Stimulated activated CD8-positive, alpha-beta memory T cell treated with anti-CD3 and anti-CD28 coated beads, Interleukin-4, amount 100 ng/mL, for 1 hour (primary cell): ENCODE measurements at regions not wholly inside any gene's neighbourhood (a gene's known extent, or its start where the extent isn't known, plus 50 kb on each side); places are given as distances from the start of the nearest gene placed in this dataset.
"Not testable (repeated sequence)": the region's sequence is repeated elsewhere in the genome, so short reads cannot be mapped to it uniquely, and the experiment has no call there.

ENCODE experiments used
- DNase-seq, 2 donors: peaks; one replicate each; pipeline ENCODE4 v3.0.0-alpha.2; 2020; ENCODE audit warnings: low read depth in 2 of 2, low spot score in 1 of 2

DNA sequence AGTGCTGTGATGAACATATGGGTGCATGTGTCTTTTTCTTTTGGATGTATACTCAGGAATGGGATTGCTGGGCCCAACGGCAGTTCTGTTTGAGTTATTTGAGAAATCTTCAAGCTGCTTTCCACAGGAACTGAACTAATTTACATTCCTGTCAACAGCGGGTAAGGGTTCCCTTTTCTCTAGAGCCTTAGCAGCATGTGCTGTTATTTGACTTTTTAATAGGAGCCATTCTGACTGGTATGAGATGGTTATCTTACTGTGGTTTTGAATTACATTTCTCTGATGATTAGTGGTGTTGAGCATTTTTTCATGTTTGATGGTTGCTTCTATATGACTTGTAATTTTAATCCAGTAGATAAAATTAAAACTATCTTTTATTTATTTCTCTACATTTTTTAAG, 1168.6 kb upstream of the ALCAM start:
- no peak for DNase-seq

DNA sequence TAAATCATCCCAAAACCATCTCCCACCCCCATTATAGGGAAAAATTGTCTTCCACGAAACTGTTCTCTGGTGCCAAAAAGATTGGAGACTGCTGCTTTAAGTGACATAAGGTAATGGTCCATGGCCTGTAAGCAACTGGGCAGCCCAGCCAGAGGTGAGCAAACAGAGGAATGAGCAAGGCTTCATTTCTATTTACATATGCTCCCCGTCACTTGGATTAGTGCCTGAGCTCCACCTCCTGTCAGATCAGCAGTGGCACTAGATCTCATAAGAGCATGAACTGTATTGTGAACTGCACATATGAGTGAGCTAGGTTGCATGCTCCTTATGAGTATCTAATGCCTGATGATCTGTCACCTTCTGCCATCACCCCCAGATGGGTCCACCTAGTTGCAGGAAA, 1159.8 kb upstream of the ALCAM start:
- DNase-seq = no peak

DNA sequence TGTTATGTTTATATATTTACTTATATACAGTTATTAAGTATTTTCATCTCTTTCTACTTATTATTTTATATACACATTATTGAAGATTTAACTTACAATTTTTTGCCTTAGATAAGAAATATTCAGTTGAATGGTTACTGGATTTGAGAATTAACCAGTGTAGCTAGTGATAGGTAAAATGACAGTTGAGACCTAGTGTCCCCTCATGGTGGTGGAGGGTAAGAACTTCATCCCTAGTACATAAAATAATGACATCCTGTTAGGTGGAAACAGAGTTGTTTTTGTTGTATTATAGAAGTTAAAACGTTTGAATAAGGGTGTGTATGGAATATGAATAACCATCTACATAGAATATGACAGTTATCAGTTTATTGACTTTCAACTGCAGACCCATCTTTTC, 1152.4 kb upstream of the ALCAM start:
- no peak for DNase-seq

DNA sequence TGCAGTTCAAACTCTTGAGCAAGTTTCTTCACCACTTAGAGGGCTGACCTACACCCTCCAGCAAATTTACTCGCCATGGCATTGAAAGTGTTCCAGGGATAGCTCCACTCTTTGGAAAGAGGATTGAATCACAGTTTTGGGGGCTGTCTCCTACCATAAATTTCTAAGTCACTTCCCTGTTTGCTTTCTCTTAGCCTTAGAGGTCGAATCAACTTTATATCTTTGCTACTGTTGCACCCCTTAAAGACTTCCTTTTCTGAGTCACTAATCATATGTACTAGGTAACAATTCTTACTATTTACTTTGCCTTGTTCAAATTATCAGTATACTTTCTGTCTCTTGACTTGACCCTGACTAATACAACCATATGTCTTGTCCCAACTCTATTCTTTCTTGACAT, 1151.8 kb upstream of the ALCAM start:
- no peak for DNase-seq

DNA sequence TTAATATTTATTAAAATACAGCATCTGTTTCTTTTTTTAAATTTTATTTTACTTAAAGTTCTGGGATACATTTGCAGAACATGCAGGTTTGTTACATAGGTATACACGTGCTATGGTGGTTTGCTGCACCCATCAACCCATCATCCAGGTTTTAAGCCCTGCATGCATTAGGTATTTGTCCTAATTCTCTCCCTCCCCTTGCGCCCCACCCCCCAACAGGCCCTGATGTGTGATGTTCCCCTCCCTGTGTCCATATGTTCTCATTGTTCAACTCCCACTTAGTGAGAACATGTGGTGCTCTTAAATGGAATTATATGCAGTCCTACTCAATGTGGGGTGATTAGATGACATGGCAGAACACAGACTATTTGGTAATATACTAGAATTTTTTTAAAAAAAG, 1147.7 kb upstream of the ALCAM start:
- DNase-seq = not testable (repeated sequence)

DNA sequence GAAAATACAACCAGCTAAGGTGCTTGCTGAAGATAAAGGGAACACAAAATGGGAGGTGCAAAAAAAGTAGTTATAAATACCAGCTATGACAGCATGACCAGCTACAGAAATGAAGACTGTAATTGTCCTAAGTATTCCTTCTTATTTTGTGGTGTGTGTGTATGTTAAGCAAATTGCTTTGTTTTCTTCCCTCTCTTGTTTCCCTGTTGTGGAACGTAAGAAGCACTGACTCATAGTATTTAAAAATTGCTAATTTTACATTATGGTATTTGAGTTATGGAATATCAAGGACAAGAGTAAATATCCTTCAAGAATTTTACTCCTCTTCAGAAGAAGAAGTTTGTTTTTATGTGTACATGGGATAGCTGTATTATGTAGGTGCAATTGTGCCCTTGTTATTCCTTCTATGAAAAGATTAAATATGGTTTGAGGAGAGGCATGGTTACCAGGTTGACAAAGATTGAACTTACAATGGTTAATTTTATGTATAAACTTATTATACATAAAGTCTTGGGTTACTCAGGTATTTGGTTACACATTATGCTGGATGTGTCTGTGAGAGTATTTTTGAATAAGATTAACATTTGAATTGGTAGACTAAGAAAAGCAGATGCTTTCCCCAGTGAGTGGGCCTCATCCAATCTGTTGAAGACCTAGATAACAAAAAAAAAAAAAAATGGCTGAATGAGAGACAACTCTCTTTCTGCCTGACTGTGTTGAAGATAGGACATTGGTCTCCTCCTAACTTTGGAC, 1132.1 kb upstream of the ALCAM start:
- no peak for DNase-seq

DNA sequence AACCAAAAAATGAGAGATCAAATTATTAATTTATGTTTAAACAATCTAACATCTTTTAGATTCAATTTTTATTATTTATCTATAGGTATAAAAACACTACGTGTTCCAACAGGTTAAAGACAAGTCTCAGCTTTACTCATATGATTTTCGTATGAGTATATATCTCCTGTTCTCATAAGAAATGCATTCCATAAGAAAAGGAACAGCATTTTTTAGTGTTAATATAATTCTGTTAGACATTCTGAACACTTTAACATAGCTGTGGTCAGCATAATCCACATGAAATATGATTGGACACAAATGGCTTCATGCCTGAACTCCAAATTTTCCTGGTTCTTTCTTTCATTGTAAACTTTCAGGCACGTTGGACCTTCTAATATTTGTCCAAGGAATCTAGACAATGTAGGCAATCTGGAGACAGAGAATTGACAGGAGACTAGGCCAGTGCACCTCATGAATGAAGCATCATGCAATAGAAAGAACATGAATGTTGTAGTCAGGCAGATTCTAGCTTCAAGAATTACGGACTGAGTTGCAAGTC, 1122.0 kb upstream of the ALCAM start:
- DNase-seq = no peak

DNA sequence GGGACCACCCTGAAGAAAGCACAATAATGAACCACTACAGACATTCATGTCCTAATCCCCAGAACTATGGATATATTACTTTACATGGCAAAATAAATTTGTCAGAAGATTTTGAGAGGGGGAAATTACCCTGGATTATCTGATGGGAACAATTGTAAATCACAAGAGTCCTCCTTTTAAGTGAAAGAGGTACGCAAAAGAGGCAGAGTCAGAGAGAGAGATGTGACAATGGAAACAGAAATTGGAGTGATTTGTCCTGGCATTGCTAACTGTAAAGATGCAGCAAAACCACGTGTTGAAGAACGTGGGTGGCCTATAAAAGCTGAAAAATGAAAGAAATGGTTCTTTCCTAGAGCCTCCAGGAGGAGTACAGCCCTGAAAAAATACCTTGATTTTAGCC, 1121.4 kb upstream of the ALCAM start:
- DNase-seq = no peak

DNA sequence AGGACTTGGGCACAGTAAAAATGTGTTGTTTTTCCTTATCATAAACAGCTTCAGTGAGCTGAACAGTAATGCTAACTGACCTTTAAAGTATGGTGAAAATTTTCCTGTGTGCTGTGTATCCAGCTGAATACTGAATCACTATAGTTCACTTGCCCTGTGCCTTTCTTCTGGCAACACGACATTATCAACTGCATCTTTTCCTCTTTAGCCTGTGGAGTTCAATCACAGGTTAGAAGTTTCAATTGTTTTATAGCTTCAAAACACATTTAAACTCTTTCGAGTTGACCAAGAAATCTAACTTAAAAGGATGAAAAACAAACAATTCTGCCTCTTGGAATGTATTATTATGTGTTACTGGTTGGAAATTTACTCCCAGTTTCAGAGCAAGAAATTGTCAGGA, 1120.7 kb upstream of the ALCAM start:
- no peak for DNase-seq

DNA sequence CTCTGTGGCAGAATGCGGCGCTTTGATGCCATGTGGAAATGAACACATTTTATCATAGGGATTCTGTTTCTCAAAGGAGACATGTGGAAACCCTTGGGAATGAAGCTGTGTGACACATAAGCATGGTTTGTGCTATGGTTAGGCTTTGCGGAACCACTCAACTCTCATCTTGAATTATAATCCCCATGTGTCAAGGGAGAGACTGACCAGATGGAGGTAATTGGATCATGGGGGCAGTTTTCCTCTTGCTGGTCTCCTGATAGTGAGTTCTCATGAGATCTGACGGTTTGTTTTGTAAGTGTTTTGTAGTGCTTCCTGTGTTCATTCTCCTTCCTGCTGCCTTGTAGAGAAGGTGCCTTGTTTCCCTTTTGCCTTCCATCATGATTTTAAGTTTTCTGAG, 1109.2 kb upstream of the ALCAM start:
- DNase-seq = no peak

DNA sequence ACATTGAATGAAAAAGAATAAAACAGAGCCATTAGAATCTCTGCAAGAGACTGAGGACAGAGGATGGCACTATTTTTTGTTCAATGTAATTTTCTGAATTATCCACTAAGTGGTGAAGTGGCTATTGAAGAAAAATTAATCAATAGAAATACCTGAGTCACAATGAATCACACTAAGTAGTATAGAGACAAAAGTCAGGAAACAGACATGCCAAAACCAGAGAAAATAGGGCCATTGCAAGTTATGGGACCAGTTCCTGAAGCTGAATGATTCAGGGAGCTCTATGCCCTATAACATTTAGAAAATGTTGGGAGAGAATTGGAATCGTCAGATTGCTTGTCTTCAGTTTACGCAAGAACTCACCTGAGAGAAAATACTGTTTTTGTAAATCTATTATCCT, 1103.2 kb upstream of the ALCAM start:
- DNase-seq = no peak

DNA sequence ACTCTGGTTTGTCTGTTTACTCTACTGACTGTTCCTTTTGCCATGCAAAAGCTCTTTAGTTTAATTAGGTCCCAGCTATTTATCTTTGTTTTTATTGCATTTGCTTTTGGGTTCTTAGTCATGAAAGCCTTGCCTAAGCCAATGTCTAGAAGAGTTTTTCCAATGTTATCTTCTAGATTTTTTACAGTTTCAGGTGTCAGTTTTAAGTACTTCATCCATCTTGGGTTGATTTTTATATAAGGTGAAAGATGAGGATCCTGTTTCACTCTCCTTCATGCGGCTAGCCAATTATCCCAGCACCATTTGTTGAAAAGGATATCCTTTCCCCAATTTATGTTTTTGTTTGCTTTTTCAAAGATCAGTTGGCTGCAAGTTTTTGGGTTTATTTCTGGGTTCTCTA, 1100.5 kb upstream of the ALCAM start:
- not testable (repeated sequence) for DNase-seq

DNA sequence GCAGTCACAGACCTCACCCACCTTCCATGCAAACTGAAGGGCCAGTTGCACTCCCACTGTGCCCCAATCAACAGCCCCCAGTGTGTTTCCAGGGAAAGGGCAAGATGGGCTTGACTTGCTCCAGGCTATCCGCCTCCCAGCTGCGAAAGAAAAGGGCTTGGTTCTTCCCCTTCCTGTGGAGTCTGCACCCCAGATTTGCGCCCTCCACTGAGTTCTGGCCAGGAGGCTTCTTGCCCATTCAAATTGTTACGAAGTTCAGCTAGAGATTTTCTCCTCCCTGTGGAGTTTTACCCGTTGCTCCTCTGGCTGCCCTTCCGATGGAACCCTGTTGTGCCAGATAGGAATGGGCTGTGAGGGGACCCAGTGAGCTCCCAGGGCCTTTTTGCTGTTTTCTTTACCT, 1096.9 kb upstream of the ALCAM start:
- no peak for DNase-seq

DNA sequence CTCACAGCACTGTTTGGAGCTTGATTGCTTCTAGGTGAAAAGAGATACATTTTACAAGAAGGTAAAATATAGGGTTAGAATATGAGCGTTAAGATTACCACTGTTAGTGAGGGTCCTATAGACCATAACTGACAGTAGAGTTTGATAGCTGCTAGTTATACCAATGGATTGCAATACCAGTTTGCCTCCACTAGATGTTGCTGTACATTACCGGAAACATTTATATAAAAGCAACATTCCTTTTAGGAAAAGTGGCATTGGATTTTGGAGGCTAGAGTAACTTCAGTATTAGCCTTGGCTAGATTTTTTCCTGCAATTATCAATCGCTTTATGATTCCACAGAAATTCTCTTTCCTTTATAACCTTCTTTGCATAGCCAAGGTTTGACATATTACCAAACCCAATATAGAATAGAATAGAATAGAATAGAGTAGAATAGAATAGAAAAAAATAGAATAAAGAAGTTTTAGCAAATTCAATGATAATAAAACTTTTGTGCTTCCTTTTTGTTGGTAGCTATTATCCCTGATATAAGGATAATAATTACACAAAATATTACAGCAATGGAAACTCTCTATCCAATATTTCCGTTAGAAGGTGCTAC, 1093.6 kb upstream of the ALCAM start:
- DNase-seq = no peak

DNA sequence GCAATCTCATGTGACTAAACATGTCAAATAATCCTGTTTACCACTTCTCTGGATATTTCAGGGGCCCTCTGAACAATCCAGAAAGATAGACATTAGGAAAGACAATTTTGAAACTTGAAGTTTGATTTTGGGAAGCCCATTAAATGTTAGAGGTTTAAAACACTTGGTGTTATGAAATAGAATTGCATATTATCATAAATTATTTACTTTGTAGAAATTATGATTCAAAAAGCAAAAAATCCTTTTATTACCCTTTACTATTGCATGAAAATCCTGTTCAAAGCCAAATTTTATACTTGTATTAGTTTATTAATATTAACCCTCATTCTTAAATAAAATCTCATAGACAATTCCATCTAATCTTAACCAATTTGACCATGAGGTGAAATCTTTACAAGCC, 1091.5 kb upstream of the ALCAM start:
- DNase-seq = no peak

DNA sequence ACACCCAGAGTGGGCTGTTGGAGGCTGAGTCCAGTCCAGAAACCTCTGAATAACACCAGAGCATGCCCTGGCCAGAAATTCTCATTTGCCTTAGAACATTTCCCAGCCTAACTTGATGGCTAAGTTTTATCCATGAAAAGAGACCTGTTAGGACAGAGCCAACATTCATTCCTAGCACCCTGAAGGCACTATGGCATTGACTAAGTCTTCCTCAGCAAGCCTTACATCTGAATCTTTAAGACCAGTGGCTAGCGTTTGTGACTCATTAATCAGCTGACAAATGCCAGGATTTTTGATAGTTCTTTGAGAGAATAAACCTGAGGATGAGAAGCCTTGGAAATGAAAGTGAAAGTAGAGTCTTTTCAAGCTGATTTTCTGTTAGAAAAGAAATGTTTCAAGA, 1087.1 kb upstream of the ALCAM start:
- DNase-seq = no peak

DNA sequence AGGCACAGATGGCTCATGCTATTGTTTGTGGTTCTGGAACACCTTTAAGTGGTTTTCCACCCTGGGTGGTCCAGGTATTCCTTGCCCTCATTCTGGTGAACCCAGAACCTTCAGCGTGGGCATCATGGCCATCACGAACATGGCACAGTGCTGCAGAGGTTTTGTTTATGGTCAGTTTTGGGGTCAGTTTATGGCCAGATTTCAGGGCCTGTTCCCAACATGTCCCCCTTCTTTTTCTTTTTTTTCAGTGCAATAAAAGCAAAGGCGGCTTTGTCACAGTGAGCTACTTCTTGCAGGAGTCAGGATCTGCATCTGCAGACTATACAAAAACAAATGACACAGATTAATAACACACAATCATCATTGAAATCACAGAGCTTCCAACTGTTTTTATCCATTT, 1085.0 kb upstream of the ALCAM start:
- DNase-seq = no peak

DNA sequence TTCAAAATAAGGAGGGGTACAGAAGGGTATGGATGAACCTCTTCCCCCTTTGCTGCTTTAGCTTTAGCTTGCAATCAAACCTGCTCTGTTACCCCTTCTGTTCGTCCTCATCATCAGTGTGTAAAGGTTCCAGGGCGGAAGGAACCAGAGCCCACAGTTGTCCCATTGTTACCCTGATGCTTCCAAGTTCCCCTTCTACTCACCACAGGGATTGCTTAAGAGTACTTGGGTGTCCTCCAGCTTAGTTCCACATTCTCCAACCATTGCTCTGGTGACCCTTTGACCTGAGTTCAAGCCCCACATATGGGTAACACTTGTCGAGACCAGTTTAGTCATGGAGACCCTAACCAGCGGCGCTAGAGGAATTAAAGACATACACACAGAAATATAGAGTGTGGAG, 1080.1 kb upstream of the ALCAM start:
- DNase-seq = no peak

DNA sequence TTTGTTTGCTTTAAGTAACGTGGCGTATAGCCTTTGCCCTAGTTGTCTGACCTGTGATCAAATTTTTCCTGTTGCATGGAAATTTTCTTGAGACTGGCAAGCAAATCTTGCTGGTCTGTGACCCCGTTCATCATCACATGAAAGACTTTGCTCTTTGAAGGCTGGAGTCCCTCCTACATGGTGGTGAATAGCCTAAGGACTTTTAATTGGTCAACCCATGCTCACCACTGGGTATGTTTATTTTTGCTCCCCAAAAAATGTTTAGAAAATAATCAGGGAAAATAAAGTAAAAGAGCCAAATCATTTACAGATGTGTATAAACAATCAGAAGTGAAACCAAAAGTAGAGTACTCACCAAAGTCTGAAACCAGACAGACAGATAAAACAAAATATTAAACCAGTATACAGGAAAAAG, 1075.3 kb upstream of the ALCAM start:
- no peak for DNase-seq

DNA sequence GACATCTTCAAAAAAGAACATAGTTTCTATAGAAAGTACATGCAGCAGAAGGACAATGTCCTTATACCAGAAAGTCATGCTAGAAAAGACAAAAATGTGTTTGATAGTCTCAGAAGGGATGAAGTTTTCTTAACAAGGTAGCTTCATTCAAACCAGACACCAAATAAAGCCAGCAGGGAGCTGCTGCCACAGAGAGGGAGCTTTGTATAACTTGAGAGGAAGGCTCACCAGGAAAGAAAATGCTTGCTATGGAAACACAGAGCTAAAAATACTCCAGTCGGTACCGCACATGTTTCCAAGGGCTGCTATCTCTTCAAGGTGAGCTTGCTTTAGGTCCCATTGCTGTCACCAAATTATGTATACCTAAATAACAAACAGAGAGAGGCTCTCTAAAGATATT, 1074.8 kb upstream of the ALCAM start:
- DNase-seq = no peak

DNA sequence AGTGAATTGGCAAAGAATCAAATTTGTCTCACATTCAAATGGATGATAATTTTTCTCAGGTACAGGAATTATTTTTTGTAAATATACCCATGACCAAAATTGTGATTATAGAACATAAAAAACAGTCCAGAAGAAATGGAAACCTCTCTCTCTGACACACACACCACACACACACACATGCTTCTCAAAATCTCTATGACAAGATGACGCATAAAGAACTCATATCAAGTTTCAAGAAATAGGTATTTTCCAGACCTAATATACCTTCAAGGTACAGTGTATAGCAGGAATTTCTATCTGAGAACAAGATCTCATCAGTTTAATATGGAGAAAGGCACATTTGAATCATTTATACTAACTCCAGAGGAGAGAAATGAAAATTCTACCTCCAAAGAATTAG, 1069.1 kb upstream of the ALCAM start:
- no peak for DNase-seq

DNA sequence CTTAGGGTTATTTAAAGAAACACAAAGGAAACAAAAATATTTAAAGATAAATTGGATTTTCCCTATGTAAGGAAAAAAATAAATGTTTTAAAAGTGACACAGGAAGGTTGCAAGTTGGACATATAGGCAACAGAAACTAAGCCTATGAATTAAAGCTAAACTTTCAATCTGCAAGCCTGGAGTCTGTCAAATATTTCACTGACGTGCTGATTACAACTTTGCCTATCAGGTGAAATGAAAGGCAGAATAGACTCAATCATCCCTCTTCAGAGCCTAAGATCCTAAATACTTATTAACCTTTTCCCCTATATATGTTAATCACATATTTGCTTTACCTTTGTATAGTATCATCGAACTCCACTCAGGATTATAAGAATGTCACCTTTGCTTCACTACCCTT, 1068.0 kb upstream of the ALCAM start:
- no peak for DNase-seq

DNA sequence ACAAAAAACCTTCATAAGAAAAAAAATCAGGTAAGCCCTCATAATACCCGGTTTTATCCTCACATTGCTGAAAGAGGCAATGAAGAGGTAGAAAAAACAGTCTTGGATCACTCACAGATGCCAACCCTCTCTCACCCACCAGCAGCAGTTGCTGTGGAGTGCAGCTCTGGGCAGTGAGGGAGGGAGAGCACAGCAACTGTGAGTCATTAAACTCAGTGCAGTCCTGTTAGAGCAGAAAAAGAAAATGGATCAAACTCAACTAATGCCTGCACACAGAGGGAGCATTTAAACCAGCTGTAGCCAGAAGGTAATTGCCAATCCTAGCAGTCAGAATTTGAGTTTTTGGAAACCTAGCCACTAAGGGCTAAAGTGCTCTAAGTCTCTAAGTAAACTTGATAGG, 1050.6 kb upstream of the ALCAM start:
- no peak for DNase-seq
